ENCODE measurements at regions not wholly inside any gene's neighbourhood (a gene's known extent, or its start where the extent isn't known, plus 50 kb on each side); places are given as distances from the start of the nearest gene placed in this dataset.
"Not testable (repeated sequence)": the region's sequence is repeated elsewhere in the genome, so short reads cannot be mapped to it uniquely, and the experiment has no call there.

- not testable (repeated sequence) for TF ChIP-seq FOXJ3 (CRISPR knock-in tag; IDR thresholded peaks at IDR 0.05); GATA2 (CRISPR knock-in tag; IDR thresholded peaks at IDR 0.05); NRF1 (IDR thresholded peaks at IDR 0.05; ENCODE audit: low read depth, low read length); MAX (IDR thresholded peaks at IDR 0.05; ENCODE audit: low read depth); EP300 (IDR thresholded peaks at IDR 0.05; ENCODE audit: borderline replicate concordance in 1 of 2, low read depth in 1 of 2, low read length in 1 of 2); JUND (IDR thresholded peaks at IDR 0.05); TAF1 (IDR thresholded peaks at IDR 0.05; ENCODE audit: borderline replicate concordance, low read depth, low read length)
- TF ChIP-seq, protein P1, sequence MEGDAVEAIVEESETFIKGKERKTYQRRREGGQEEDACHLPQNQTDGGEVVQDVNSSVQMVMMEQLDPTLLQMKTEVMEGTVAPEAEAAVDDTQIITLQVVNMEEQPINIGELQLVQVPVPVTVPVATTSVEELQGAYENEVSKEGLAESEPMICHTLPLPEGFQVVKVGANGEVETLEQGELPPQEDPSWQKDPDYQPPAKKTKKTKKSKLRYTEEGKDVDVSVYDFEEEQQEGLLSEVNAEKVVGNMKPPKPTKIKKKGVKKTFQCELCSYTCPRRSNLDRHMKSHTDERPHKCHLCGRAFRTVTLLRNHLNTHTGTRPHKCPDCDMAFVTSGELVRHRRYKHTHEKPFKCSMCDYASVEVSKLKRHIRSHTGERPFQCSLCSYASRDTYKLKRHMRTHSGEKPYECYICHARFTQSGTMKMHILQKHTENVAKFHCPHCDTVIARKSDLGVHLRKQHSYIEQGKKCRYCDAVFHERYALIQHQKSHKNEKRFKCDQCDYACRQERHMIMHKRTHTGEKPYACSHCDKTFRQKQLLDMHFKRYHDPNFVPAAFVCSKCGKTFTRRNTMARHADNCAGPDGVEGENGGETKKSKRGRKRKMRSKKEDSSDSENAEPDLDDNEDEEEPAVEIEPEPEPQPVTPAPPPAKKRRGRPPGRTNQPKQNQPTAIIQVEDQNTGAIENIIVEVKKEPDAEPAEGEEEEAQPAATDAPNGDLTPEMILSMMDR (IDR thresholded peaks at IDR 0.05) = not testable (repeated sequence)
- TF ChIP-seq, protein P2, sequence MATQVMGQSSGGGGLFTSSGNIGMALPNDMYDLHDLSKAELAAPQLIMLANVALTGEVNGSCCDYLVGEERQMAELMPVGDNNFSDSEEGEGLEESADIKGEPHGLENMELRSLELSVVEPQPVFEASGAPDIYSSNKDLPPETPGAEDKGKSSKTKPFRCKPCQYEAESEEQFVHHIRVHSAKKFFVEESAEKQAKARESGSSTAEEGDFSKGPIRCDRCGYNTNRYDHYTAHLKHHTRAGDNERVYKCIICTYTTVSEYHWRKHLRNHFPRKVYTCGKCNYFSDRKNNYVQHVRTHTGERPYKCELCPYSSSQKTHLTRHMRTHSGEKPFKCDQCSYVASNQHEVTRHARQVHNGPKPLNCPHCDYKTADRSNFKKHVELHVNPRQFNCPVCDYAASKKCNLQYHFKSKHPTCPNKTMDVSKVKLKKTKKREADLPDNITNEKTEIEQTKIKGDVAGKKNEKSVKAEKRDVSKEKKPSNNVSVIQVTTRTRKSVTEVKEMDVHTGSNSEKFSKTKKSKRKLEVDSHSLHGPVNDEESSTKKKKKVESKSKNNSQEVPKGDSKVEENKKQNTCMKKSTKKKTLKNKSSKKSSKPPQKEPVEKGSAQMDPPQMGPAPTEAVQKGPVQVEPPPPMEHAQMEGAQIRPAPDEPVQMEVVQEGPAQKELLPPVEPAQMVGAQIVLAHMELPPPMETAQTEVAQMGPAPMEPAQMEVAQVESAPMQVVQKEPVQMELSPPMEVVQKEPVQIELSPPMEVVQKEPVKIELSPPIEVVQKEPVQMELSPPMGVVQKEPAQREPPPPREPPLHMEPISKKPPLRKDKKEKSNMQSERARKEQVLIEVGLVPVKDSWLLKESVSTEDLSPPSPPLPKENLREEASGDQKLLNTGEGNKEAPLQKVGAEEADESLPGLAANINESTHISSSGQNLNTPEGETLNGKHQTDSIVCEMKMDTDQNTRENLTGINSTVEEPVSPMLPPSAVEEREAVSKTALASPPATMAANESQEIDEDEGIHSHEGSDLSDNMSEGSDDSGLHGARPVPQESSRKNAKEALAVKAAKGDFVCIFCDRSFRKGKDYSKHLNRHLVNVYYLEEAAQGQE (IDR thresholded peaks at IDR 0.05; ENCODE audit: low read depth, low read length) = not testable (repeated sequence)
- TF ChIP-seq, protein P3, sequence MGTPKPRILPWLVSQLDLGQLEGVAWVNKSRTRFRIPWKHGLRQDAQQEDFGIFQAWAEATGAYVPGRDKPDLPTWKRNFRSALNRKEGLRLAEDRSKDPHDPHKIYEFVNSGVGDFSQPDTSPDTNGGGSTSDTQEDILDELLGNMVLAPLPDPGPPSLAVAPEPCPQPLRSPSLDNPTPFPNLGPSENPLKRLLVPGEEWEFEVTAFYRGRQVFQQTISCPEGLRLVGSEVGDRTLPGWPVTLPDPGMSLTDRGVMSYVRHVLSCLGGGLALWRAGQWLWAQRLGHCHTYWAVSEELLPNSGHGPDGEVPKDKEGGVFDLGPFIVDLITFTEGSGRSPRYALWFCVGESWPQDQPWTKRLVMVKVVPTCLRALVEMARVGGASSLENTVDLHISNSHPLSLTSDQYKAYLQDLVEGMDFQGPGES (IDR thresholded peaks at IDR 0.05; ENCODE audit: low read depth, low read length) = not testable (repeated sequence)
Observed at GRCh38 chr5:135736952-135737351, 97.5 kb upstream of the SLC25A48 start.
